Left lung (tissue), 4 donors: ENCODE measurements at regions not wholly inside any gene's neighbourhood (a gene's known extent, or its start where the extent isn't known, plus 50 kb on each side); places are given as distances from the start of the nearest gene placed in this dataset.

Source experiments
- ATAC-seq: fragments of 200-7000 bp; cut with Tn5 transposase; one replicate; pipeline ENCODE4 v1.9.1; 2020; ENCODE audit warnings: moderate library complexity
- DNase-seq, 4 donors: peaks; one replicate each; pipeline ENCODE4 v3.0.0-alpha.2; 2013 to 2020
- H3K27ac ChIP-seq, 2 donors: fragments of 200-600 bp; sonication (generic) in 1 of 2; one replicate each; pipeline versions ENCODE4 v1.5.0 to v1.8.0; 2020 to 2021
- H3K27me3 ChIP-seq, 2 donors: fragments of 200-600 bp; sonication (generic) in 1 of 2; one replicate each; pipeline versions ENCODE4 v1.5.0 to v1.8.0; 2020 to 2021
- H3K36me3 ChIP-seq, 2 donors: fragments of 200-600 bp; sonication (generic) in 1 of 2; one replicate each; pipeline versions ENCODE4 v1.5.0 to v1.8.0; 2020 to 2021
- H3K4me1 ChIP-seq, 2 donors: fragments of 200-600 bp; one replicate each; pipeline ENCODE4 v1.8.0; 2021
- H3K4me3 ChIP-seq, 2 donors: fragments of 200-600 bp; sonication (generic) in 1 of 2; one replicate each; pipeline versions ENCODE4 v1.5.0 to v1.8.0; 2020 to 2021; ENCODE audit warnings: mild to moderate bottlenecking in 1 of 2
- H3K9me3 ChIP-seq, 2 donors: fragments of 200-600 bp; sonication (generic) in 1 of 2; one replicate each; pipeline versions ENCODE4 v1.5.0 to v1.8.0; 2020 to 2021
- CTCF ChIP-seq, 2 donors: fragments of 200-600 bp; sonication (generic) in 1 of 2; IDR thresholded peaks; one replicate each; pipeline versions ENCODE4 v1.5.0 to v1.8.0; 2021; ENCODE audit warnings: antibody characterized with exemption in 2 of 2
- intact Hi-C, 2 donors: fragments of 100-400 bp; cut with DNase I; formaldehyde crosslinking; loops; one replicate each; pipeline versions ENCODE4 v1.11.2 to v1.14.2; 2022
- donor health status: DM: no; HTN: yes; CAD: no.
- donor health status: DM: no; HTN: no; CAD: no.

GRCh38 chr4:85081196-85081595 lies 114.7 kb upstream of the WDFY3 start:
- no peaks in the 10 kb centered on the region for H3K36me3 ChIP-seq
- intact Hi-C loops = no loop called here
- no peak overlapping the region for H3K4me3 ChIP-seq
- DNase-seq (no peak), ATAC-seq (no peak)
- H3K4me1 ChIP-seq = no peaks in the 10 kb centered on the region
- no peak overlapping the region for H3K27ac ChIP-seq
- no peak for TF ChIP-seq CTCF (IDR thresholded peaks at IDR 0.05)
- no peaks in the 10 kb centered on the region for H3K9me3 ChIP-seq
- no peaks in the 10 kb centered on the region for H3K27me3 ChIP-seq

- TF ChIP-seq CTCF (IDR thresholded peaks at IDR 0.05) = peak; percentile 58 to 68
- H3K4me3 ChIP-seq = no peak overlapping the region
- intact Hi-C loops = no loop called here
- no peak overlapping the region for H3K27ac ChIP-seq
- peaks cover 0 to 11% of the 10 kb centered on the region in 2 donors for H3K9me3 ChIP-seq
- no peaks in the 10 kb centered on the region for H3K27me3 ChIP-seq
- ATAC-seq (peak; percentile 84), DNase-seq (peak in 2 of 4 donors; percentile 48 to 81)
- H3K36me3 ChIP-seq = no peaks in the 10 kb centered on the region
- H3K4me1 ChIP-seq = no peaks in the 10 kb centered on the region
Observed at GRCh38 chr4:85084371-85085094, 118.0 kb upstream of the WDFY3 start.

- no peak overlapping the region for H3K4me3 ChIP-seq
- ATAC-seq = no peak
- no peaks in the 10 kb centered on the region for H3K27me3 ChIP-seq
- intact Hi-C loops = no loop called here
- H3K4me1 ChIP-seq = no peaks in the 10 kb centered on the region
- H3K36me3 ChIP-seq = no peaks in the 10 kb centered on the region
- H3K9me3 ChIP-seq = peaks cover 0 to 13% of the 10 kb centered on the region in 2 donors
- no peak for DNase-seq
- no peak for TF ChIP-seq CTCF (IDR thresholded peaks at IDR 0.05)
- no peak overlapping the region for H3K27ac ChIP-seq
Observed at GRCh38 chr4:85086721-85087120, 120.2 kb upstream of the WDFY3 start.

GRCh38 chr4:85092536-85092935 lies 126.0 kb upstream of the WDFY3 start:
- no peak for ATAC-seq
- TF ChIP-seq CTCF (IDR thresholded peaks at IDR 0.05) = no peak
- no peaks in the 10 kb centered on the region for H3K27me3 ChIP-seq
- no peak for DNase-seq
- H3K36me3 ChIP-seq = no peaks in the 10 kb centered on the region
- H3K4me3 ChIP-seq = no peak overlapping the region
- no peak overlapping the region for H3K27ac ChIP-seq
- intact Hi-C loops = no loop called here
- H3K4me1 ChIP-seq = no peaks in the 10 kb centered on the region
- H3K9me3 ChIP-seq = peaks cover 0 to 17% of the 10 kb centered on the region in 2 donors

- no peak overlapping the region for H3K4me3 ChIP-seq
- no peak for ATAC-seq
Observed at GRCh38 chr4:85092943-85093342, 126.5 kb upstream of the WDFY3 start.

More at GRCh38 chr4:85092943-85093342, 126.5 kb upstream of the WDFY3 start:
- H3K9me3 ChIP-seq = peaks cover 0 to 18% of the 10 kb centered on the region in 2 donors
- TF ChIP-seq CTCF (IDR thresholded peaks at IDR 0.05) = no peak
- H3K27me3 ChIP-seq = no peaks in the 10 kb centered on the region
- H3K27ac ChIP-seq = no peak overlapping the region
- DNase-seq = no peak
- intact Hi-C loops = no loop called here
- no peaks in the 10 kb centered on the region for H3K4me1 ChIP-seq
- H3K36me3 ChIP-seq = no peaks in the 10 kb centered on the region
